T-helper 1 cell treated with Interleukin-12 subunit alpha and Interleukin-12 subunit beta and Interleukin-4 antibody, amounts not matched to agents 30 ng/mL and 1 ng/mL, for 36 hours (primary cell): ENCODE measurements at regions not wholly inside any gene's neighbourhood (a gene's known extent, or its start where the extent isn't known, plus 50 kb on each side); places are given as distances from the start of the nearest gene placed in this dataset.
"Not testable (repeated sequence)": the region's sequence is repeated elsewhere in the genome, so short reads cannot be mapped to it uniquely, and the experiment has no call there.

ENCODE experiments used
- intact Hi-C: fragments of 100-400 bp; cut with micrococcal nuclease; formaldehyde crosslinking; loops from one replicate; pipeline ENCODE4 v1.15.1; 2024

DNA sequence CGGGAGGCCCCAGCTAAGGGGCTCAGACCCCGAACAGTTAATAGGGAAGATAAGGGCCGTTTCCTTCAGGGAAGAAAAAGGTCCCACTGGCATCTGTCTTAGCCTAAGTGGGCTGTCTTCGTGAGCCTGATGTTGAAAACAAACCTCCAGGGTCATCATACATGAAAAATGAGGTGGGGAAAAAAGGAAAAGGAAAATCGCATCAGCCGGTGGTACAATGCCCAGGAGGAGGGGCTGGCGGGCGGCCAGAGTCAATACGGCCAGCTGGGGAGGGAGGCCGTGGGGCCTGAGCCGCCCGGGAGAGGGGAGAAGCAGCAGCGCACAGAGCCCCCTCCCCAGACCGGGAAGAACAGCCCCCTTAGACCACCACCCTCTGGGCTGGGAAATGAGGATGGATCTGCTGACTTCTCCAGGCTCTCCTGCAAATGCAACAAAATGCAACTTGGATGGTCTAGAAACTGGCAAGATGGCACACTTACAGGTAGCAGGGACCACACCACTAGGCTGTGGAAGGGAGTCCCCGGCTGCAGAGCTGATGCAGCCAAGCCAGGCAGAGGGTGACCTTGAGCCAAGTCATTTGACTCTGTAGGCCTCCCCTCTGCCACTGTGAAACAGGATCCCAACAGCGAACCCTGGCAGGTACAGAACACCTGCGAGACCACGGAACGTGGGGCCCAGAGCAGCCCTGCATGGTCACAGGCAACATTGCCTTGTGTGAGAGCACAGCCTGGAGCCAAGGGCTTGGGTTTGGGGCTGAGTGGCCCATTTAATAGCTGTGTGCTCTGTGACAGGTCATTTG is 448.5 kb downstream of the SOX9 start:
- intact Hi-C loops = no loop called here

DNA sequence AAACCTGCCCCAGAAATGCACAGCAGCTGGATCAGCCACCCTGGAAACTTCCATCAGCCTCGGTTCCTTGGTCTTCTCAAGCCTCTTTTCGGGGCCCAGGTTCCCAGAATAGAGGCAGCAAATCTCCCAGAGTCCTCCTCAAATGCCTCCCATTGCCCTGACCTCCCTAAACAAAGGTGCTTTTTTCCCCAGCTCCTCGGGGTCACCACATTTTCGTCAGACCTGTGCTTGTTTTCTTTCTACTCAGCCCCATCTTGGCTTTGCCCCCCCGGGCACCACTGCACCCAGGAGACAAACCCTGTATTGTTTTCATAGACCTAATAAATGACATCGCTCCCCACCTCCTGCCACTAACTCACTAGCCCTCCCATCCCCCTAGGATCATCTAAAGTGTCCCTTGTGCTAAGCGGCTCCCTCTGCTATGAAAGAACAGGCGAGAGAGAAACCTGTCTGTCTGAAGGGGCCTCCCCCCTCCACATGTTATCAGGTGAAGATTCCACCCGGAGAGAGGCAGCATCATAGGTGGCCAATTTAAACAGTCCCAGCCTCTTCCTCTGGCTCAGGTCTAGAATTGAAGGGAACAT is 451.1 kb downstream of the SOX9 start:
- intact Hi-C loops = no loop called here

DNA sequence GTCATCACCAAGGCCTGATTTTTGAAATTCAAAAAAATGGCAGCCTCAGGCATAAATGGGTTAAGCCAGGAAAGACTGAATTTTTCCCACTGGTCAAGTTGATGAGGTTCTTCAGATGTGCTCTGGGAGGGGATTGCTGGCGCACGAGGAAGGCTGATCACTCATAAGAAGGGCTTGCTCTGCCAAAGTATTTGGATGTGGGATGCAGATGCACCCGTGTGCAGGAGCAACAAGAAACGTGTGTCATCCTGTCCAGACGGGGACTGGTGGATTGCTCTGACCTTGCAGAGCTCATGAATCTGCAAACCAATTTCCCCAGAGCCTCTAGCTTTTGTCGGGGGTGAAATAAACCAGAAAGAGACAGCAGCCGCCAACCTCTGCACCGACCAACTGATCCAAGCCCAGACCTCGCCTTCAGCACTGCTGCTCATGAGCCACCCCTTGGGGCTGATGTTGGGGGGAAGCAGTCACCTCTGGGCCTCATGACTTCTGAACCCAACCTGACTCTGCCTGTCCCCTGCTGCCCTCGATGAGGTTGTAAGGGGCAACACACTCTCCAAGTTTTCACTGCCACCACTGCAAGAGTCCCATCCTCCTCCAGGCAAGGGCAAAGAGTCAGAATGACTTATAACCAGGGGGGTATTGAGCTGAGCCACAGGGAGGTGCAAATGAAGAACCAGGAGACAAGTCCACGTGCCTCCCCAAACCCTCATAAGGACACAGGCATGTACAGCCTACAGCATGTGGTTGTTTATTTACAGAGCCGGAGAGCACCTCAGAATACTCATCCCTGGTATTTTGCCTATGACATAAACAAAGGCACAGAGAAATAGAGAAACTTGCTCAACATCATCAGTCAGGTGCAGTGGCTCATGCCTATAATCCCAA is 452.0 kb downstream of the SOX9 start:
- intact Hi-C loops = no loop called here

DNA sequence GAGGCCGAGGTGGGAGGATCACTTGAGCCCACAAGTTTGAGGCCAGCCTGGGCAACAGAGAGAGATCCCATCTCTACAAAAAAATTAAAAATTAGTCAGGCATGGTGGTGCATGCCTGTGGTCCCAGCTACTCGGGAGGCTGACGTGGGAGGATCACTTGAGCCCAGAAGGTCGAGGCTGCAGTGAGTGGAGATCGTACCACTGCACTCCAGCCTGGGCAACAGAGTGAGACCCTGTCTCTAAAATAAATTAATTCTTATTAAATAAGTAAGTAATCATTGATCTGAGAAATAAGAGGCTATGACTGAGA is 452.6 kb downstream of the SOX9 start:
- intact Hi-C loops = not testable (repeated sequence)

DNA sequence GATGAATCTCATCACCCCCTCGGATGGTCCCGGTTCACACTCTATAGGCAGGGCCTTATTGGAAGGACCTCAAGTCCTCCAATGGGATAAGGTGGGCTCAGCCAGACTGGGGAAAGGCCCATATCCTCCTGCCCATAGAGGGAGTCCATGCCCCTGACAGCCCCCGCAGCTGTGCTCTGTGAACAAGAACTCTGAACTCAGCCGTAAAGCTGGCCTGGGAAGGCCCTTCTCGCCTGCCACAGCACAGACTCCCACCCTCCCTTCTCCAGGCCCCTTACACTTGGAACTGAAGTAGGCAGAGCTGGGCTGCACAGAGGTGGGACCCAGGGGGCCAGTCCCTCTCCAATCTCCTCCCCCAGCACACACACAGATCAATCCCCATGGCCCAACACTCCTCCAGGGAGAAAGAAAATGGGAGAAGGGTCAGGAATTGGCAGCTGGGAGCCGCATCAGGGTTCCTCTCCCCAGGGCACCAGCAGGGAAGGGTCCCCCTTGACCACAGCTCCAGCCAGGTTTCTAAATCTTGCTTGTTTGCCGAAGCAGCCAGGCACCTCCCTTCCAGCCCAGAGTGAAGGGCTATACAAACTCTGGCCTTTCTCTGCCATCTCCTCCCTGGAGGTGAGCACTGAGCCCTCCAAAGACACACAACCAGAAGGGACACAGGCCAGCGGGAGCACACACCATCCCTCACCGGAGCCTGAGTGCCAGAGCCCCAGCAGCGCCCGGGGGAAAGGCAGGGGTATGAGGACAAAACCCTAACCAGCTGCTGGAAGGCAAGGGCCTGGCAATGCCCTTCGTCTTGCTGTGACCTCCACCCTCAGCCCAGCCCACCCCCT is 454.1 kb downstream of the SOX9 start:
- intact Hi-C loops = no loop called here

DNA sequence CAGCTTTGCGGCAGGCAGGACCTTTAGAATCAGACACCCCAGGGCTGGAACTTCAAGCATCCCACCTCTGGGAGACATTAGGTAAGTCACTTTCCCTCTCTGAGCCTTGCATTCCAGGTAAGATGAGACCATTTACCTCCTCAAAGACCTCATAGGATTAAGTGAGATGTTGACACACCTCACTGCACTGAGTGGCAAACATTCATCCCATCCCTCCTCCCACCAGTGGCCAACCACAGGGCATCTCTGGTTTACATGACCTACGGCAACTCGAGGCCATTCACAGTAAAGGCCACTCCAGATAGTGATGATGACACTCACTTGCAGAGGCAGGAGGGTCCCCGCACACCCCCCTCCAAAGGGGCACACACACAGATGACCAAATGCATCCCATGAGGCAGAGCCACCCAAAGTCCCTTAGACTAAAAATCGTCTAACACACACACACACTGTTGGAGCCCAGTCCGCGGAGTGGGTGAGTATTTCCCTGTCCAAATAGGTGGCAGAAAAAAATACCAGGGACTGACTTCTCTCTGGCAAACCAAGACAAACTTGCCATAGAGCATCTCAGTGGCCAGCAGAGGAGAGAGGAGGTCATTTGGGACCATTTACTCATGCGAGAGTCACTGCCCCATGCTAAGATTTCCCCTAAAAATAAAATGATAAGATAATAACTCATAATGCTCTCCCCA is 454.9 kb downstream of the SOX9 start:
- intact Hi-C loops = no loop called here

DNA sequence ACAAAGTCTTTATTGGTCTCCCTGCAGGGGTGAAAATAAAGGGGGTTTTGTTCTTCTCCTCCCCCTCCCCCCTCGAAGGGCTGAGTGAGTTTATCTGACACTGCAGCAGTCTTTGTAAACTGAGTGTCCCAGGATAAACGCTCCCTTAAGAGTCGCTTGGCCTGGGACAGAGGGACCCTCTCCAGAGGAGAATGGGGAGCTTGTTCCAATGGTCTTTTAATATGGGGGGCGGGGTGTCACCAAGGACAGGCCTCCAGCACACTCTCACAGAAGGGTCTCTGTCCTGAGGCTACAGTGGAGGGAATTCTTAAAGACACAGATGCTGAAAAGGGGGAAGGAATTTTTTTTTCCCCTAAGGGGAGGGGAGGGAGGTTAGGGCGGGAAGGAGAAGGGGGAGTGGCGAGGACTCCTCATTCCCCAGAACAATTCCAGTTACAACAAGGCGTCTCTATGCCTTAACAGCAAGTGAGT is 455.5 kb downstream of the SOX9 start:
- intact Hi-C loops = no loop called here

DNA sequence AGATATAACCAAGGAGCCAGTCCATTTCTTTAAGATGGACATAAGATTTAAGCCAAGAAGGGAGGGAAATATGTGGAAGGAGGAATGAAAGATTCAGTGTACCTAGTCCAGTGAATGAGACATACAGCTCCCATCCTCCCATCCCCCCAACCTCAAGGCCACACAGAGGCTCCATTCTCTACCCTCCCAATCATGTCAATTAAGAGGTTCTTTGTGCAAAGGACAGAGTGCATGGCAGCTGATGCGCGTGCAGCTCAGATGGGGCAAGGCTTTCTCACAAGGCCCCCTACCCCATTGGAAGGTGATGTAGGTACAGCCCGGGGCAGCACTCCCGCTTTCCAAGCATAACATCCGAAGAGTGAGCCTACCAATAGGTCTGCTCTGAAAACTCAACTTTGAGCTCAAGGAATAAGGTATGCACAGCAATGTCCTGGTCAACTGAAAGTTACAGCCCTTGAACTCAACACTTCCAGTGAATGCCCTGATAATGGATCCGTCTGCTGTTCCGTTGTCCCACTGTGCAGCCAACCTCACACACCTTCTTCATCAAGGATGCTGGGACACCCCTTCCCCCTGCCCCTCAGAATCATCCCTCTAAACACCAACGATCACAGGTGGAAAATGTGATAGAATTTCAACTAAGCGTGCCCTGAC is 458.1 kb downstream of the SOX9 start:
- intact Hi-C loops = no loop called here

DNA sequence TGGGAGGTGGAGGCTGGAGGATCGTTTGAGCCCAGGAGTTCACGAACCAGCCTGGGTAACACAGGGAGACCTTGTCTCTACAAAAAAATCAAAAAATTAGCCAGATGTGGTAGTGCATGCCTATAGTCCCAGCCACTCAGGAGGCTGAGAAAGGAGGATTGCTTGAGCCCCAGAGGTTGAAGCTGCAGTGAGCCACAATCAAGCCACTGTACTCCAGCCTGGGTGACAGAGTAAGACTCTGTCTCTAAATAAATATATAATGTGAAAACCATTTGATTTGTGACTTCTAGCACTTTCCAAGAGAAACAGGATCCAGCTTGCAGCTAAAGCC is 459.1 kb downstream of the SOX9 start:
- intact Hi-C loops = no loop called here

DNA sequence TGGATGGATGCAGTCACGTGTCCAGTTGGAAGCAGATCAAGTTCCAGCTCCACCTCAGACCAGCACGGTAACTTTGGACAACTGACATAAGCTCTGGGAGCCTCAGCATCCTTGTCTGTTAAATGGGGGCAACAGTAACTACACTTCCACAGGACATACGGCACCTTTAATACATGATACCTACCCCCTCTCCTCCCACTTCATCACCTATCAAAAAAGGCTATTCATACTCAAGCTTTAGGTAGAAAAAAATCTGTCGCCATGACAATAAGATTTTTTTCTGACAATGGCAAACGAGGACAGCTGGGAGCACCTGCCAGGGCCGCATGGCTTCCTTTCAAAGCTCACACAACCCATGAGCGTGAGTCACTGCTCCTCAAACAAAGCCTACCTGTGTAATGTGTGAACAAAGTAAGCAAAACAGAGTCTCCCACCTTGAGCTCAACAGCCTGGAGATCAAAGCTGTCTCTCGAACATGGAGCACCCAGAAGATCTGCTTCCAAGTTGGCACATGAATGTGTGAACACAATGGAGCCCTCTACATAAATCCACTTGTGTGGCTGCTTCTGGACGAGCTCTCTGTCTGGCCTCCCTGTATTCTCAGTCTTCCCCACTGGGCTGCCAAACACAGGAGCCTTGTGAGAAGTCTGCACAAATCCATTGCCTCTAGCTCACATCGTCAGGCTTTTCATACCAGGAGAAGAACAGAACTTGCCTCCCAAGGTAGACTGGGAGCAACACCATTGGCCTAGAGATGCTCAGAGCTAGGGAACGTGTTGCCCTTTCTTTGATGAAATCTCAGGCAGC is 459.7 kb downstream of the SOX9 start:
- intact Hi-C loops = no loop called here

DNA sequence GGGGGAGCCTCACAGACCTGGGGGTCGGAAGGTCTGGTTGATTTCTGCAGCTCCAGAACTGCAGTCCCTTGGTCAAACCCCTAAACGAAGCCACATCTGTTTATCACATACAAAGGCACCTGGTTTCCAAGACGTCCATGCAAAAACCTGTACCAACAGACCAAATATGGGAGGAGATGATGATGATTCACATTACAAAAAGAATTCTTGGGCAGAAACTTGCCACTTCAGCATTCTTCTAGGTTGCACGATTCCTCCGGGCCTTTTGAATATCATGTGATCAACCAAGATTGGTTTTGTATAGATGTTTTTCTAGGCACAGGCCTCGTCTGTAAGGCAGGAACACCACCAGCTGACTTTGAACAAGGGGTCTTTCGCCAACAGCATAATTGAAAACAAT is 466.3 kb downstream of the SOX9 start:
- intact Hi-C loops = no loop called here

DNA sequence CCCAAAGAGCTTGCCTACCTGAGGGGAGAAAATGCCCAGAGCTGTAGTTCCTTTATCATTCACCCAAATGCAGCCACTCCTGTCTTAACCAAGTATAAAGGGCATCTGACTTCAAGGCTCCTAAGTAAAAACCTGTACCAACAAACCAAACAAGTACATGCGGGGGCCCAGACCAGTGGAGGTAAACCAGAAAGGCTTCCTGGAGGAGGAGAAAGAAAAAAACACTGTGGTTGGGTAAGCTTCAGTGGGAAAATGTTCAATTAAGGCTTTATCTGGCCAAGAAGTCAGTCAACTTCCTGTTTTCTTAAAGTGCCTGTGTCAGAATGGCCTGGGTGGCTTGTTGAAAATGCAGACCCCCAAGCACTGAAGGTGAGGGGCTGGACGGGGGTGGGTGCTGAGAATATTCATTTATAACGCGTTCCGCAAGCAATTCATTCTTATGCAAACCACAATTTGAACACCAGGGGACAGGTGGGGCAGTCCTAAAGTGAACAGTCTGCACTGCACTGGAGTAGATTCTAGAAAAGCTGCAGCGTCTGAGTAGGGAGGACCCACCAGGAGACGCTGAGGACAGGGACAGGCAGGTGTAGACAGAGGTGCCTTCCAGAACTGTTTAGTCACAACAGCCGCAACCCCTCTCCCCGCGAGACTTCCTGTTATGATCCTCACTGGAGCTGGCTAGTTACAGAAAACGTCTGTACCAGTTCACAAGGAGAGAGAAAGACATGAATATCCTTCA is 467.1 kb downstream of the SOX9 start:
- intact Hi-C loops = no loop called here

DNA sequence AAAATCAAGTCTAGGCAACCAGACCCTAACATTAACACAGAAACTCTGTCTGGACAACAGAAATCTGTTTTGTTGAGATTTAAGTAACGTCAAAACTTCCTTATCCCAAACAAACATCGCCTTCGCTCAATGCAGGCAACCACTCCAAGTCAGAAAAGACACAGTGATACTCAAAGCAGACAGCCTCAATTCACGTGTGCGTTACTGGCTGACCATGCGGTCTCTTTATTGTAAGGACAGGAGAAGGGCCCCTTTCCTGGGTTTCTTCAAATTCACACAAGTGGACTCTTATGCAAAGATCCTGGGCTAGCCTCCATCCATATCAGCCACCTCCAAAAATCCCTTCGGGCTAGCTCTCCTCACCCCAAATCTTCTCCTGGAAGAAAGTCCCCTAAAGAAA is 467.7 kb downstream of the SOX9 start:
- intact Hi-C loops = no loop called here

DNA sequence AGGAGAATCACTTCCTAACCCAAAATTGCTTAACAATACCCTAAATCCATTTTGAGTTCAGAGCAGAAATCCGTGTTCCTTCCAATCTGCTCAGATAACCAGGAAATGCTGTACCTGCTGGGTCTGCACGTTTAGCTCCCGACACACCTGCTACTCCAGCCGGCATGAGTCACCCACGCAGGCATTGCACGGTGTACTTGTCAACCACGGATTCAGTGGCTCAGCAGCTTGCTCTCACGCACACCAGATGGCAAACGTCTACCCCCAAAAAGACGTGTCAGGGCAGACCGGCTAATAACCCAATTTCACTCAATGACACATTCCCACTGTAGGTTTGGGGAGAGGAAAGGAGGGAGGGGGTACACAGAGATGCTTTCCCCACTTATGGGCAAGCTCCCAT is 468.1 kb downstream of the SOX9 start:
- intact Hi-C loops = no loop called here

DNA sequence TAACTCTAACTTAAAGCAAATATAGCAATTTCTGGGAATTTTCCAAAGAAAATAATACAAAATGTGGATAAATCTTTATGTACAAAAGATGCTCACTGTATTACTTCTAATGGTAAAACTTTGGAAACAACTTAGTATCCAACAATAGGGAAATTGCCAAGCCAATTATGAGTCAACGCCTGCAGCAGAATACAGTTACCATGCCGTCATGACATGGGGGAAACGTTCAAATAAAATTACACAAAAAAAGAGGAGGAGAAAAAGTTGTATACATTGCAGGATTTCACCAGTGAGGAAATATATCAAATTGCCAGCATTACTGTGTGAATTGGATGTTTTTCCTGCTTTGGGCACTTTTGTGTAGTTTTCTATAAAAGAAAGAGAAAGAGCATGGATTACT is 469.6 kb downstream of the SOX9 start:
- intact Hi-C loops = no loop called here

DNA sequence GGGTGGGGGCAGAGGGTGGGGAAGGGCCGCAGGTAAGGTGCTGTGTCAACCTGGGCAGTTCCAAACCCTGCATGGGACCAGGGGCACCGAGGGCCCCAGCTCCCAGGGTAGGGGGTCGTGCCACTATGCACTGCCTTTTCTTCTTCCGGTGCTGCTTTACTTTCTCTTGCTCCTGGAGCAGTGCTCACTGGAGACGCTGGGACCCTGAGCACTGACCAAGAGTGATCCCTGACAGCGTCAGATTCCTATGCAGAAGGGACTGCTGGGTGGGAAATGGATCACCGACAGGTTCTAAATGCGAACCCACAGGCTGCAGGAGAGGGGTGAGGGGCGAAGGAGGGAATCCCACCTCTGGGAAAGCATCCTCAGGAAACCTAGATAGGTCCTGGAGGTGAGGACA is 470.1 kb downstream of the SOX9 start:
- intact Hi-C loops = no loop called here

DNA sequence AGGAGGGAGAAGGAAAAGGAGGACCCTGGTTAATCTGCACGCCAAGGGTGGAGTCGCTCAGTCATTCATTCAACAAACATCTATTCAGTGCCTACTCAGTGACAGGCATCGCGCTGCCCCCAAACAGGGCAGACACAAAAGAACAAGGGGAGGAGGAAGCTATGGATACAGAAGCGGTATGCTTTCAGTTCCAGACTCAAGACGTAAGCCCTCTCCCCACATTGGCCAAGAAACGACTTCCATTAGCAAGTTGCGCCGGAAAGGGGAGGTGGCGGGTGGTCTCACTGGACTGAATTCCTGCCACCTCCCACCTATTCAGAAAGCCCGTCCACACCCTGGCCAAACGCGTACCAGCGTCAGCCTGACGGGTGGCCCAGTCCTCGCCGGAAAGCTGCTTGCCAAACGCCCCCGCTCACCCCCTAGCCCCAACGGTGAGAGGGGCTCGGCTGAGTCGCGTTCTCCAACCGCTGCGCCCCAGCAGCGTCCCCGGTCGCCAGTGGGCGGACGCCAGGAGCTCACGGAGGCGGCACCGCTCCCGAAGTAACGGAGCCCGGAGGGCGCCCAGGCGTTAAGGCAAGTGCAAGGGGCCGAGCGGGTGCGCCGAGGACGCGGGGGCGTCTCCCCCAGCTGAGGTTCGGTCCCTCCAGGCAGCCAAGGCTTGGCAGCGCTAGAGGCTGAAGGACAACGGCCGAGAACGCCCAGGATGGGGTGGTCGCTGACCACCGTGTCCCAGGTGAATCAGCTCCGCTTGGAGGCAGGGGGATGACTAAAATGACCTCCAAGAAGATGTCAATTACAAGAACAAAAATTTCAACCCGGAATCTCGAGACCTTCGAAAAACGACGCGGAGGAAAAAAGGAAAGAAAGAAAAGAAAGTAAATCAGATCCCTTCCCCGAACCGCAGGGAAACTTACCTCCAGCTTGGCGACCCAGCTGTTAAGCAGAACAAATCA is 470.7 kb downstream of the SOX9 start:
- intact Hi-C loops = loop anchor here (1.0 to 2.0 kb wide), 6 partner anchors 117 to 721 kb away; partner anchors contain the start of genes CDC42EP4, COG1 and SLC39A11
